ENCODE measurements at regions not wholly inside any gene's neighbourhood (a gene's known extent, or its start where the extent isn't known, plus 50 kb on each side); places are given as distances from the start of the nearest gene placed in this dataset.

- no peaks in the 10 kb centered on the region for H3K79me2 ChIP-seq (ENCODE audit: control insufficient read depth, insufficient read depth, low read length)
- H3K27ac ChIP-seq (ENCODE audit: insufficient read depth, low read length), result no peak overlapping the region
- H3K4me2 ChIP-seq (ENCODE audit: extremely low read depth, insufficient read depth, low read length), result no peak overlapping the region
- H3K9ac ChIP-seq (ENCODE audit: insufficient read depth, low read length), result no peak overlapping the region
- no peaks in the 10 kb centered on the region for H4K20me1 ChIP-seq (ENCODE audit: control insufficient read depth, extremely low read depth, insufficient read depth, low read length)
- no peak for DNase-seq (ENCODE audit: low read depth in 2 of 2)
- TF ChIP-seq EZH2 (IDR thresholded peaks at IDR 0.05; ENCODE audit: low read length, missing control alignments) (no peak), CTCF (conservative IDR thresholded peaks at IDR 0.05 in 1 of 2, IDR thresholded peaks at IDR 0.05 in 1 of 2; ENCODE audit: low read depth in 1 of 2, low read length in 2 of 2) (no peak)
- H3K27me3 ChIP-seq (ENCODE audit: control insufficient read depth, insufficient read depth, low read length), result no peaks in the 10 kb centered on the region
- H3K9me3 ChIP-seq (ENCODE audit: control insufficient read depth, insufficient read depth, low read depth, low read length), result no peaks in the 10 kb centered on the region
- H3K4me1 ChIP-seq (ENCODE audit: control insufficient read depth, extremely low read depth, insufficient read depth, low read length), result no peaks in the 10 kb centered on the region
- H3K4me3 ChIP-seq (replicated peaks in 1 of 4; ENCODE audit: control extremely low read depth in 1 of 4, insufficient read depth in 1 of 4, low read depth in 3 of 4, low read length in 4 of 4), result no peak overlapping the region
- no peaks in the 10 kb centered on the region for H3K36me3 ChIP-seq (ENCODE audit: control insufficient read depth, insufficient read depth, low read length)
- no peak overlapping the region for H2AFZ ChIP-seq (ENCODE audit: low read length)
Observed at GRCh38 chr13:76651286-76651685, 234.9 kb downstream of the KCTD12 start.

GRCh38 chr13:76647550-76647949 is 238.7 kb downstream of the KCTD12 start:
- no peaks in the 10 kb centered on the region for H3K4me1 ChIP-seq (ENCODE audit: control insufficient read depth, extremely low read depth, insufficient read depth, low read length)
- H4K20me1 ChIP-seq (ENCODE audit: control insufficient read depth, extremely low read depth, insufficient read depth, low read length), result no peaks in the 10 kb centered on the region
- H3K36me3 ChIP-seq (ENCODE audit: control insufficient read depth, insufficient read depth, low read length), result no peaks in the 10 kb centered on the region
- TF ChIP-seq CTCF (conservative IDR thresholded peaks at IDR 0.05 in 1 of 2, IDR thresholded peaks at IDR 0.05 in 1 of 2; ENCODE audit: low read depth in 1 of 2, low read length in 2 of 2) (no peak), EZH2 (IDR thresholded peaks at IDR 0.05; ENCODE audit: low read length, missing control alignments) (no peak)
- no peaks in the 10 kb centered on the region for H3K79me2 ChIP-seq (ENCODE audit: control insufficient read depth, insufficient read depth, low read length)
- H3K4me3 ChIP-seq (replicated peaks in 1 of 4; ENCODE audit: control extremely low read depth in 1 of 4, insufficient read depth in 1 of 4, low read depth in 3 of 4, low read length in 4 of 4), result no peak overlapping the region
- H3K9ac ChIP-seq (ENCODE audit: insufficient read depth, low read length), result no peak overlapping the region
- no peaks in the 10 kb centered on the region for H3K27me3 ChIP-seq (ENCODE audit: control insufficient read depth, insufficient read depth, low read length)
- no peaks in the 10 kb centered on the region for H3K9me3 ChIP-seq (ENCODE audit: control insufficient read depth, insufficient read depth, low read depth, low read length)
- no peak overlapping the region for H2AFZ ChIP-seq (ENCODE audit: low read length)
- H3K4me2 ChIP-seq (ENCODE audit: extremely low read depth, insufficient read depth, low read length), result no peak overlapping the region
- no peak overlapping the region for H3K27ac ChIP-seq (ENCODE audit: insufficient read depth, low read length)
- peak in 1 of 2 donors; percentile 42 for DNase-seq (ENCODE audit: low read depth in 2 of 2)

GRCh38 chr13:76646946-76647345 is 239.3 kb downstream of the KCTD12 start:
- Histone ChIP-seq H3K9me3 (ENCODE audit: control insufficient read depth, insufficient read depth, low read depth, low read length) (no peaks in the 10 kb centered on the region), H3K4me2 (ENCODE audit: extremely low read depth, insufficient read depth, low read length) (no peak overlapping the region), H3K36me3 (ENCODE audit: control insufficient read depth, insufficient read depth, low read length) (no peaks in the 10 kb centered on the region), H3K4me1 (ENCODE audit: control insufficient read depth, extremely low read depth, insufficient read depth, low read length) (no peaks in the 10 kb centered on the region), H3K27me3 (ENCODE audit: control insufficient read depth, insufficient read depth, low read length) (no peaks in the 10 kb centered on the region), H3K4me3 (replicated peaks in 1 of 4; ENCODE audit: control extremely low read depth in 1 of 4, insufficient read depth in 1 of 4, low read depth in 3 of 4, low read length in 4 of 4) (no peak overlapping the region), H3K79me2 (ENCODE audit: control insufficient read depth, insufficient read depth, low read length) (no peaks in the 10 kb centered on the region), H3K9ac (ENCODE audit: insufficient read depth, low read length) (no peak overlapping the region), H2AFZ (ENCODE audit: low read length) (no peak overlapping the region), H3K27ac (ENCODE audit: insufficient read depth, low read length) (no peak overlapping the region), H4K20me1 (ENCODE audit: control insufficient read depth, extremely low read depth, insufficient read depth, low read length) (no peaks in the 10 kb centered on the region)
- TF ChIP-seq CTCF (conservative IDR thresholded peaks at IDR 0.05 in 1 of 2, IDR thresholded peaks at IDR 0.05 in 1 of 2; ENCODE audit: low read depth in 1 of 2, low read length in 2 of 2), result no peak
- no peak for TF ChIP-seq EZH2 (IDR thresholded peaks at IDR 0.05; ENCODE audit: low read length, missing control alignments)
- DNase-seq (ENCODE audit: low read depth in 2 of 2), result no peak

Measured in fibroblast of lung (primary cell).